ENCODE measurements at regions not wholly inside any gene's neighbourhood (a gene's known extent, or its start where the extent isn't known, plus 50 kb on each side); places are given as distances from the start of the nearest gene placed in this dataset.

DNA sequence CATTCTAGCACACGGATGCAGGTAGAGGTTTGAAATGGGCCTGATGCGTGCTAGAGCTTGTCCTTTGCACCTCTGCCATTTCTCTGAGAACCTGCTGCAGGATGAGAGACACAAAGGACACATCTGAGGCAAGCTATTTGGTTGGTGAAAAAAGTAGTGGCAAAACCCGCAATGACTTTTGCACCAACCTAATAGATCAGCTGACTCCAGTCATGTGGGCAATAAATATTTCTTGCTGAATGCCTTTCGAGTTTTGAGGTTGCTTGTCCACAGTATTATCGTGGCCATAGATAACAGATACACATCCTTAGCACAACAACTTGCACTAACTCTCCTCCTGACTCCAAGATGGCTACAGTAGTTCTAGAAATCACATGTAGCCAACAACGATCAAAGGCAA, 57.8 kb upstream of the ZNF423 start:
- TF ChIP-seq, protein P1, sequence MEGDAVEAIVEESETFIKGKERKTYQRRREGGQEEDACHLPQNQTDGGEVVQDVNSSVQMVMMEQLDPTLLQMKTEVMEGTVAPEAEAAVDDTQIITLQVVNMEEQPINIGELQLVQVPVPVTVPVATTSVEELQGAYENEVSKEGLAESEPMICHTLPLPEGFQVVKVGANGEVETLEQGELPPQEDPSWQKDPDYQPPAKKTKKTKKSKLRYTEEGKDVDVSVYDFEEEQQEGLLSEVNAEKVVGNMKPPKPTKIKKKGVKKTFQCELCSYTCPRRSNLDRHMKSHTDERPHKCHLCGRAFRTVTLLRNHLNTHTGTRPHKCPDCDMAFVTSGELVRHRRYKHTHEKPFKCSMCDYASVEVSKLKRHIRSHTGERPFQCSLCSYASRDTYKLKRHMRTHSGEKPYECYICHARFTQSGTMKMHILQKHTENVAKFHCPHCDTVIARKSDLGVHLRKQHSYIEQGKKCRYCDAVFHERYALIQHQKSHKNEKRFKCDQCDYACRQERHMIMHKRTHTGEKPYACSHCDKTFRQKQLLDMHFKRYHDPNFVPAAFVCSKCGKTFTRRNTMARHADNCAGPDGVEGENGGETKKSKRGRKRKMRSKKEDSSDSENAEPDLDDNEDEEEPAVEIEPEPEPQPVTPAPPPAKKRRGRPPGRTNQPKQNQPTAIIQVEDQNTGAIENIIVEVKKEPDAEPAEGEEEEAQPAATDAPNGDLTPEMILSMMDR (IDR thresholded peaks at IDR 0.05): no peak
- TF ChIP-seq POLR2AphosphoS5 (IDR thresholded peaks at IDR 0.05): no peak
- no peak for TF ChIP-seq POLR2A (IDR thresholded peaks at IDR 0.05)
- TF ChIP-seq EP300 (IDR thresholded peaks at IDR 0.05): no peak
